Activated T-helper 17 cell treated with anti-CD3 and anti-CD28 coated beads, Interleukin-2, amount 50 U/mL, for 72 hours (primary cell): ENCODE measurements at regions not wholly inside any gene's neighbourhood (a gene's known extent, or its start where the extent isn't known, plus 50 kb on each side); places are given as distances from the start of the nearest gene placed in this dataset.
"Not testable (repeated sequence)": the region's sequence is repeated elsewhere in the genome, so short reads cannot be mapped to it uniquely, and the experiment has no call there.

Source experiments
- ATAC-seq: fragments of 150-1000 bp; cut with Tn5 transposase; replicated peaks from 2 replicates; pipeline ENCODE4 v1.10.0; 2021; ENCODE audit warnings: mild to moderate bottlenecking, moderate library complexity
- H3K27ac Mint-ChIP-seq: one replicate; pipeline ENCODE4 v1.8.0; 2022; ENCODE audit warnings: mixed read lengths
- H3K27me3 Mint-ChIP-seq: one replicate; pipeline ENCODE4 v1.8.0; 2022; ENCODE audit warnings: mixed read lengths
- H3K36me3 Mint-ChIP-seq: one replicate; pipeline ENCODE4 v1.8.0; 2022; ENCODE audit warnings: low read depth, mild to moderate bottlenecking, mixed read lengths
- H3K4me1 Mint-ChIP-seq: one replicate; pipeline ENCODE4 v1.8.0; 2022; ENCODE audit warnings: mixed read lengths
- H3K4me3 Mint-ChIP-seq: one replicate; pipeline ENCODE4 v1.8.0; 2022; ENCODE audit warnings: mild to moderate bottlenecking, mixed read lengths
- H3K9me3 Mint-ChIP-seq: one replicate; pipeline ENCODE4 v1.8.0; 2022; ENCODE audit warnings: mixed read lengths

DNA sequence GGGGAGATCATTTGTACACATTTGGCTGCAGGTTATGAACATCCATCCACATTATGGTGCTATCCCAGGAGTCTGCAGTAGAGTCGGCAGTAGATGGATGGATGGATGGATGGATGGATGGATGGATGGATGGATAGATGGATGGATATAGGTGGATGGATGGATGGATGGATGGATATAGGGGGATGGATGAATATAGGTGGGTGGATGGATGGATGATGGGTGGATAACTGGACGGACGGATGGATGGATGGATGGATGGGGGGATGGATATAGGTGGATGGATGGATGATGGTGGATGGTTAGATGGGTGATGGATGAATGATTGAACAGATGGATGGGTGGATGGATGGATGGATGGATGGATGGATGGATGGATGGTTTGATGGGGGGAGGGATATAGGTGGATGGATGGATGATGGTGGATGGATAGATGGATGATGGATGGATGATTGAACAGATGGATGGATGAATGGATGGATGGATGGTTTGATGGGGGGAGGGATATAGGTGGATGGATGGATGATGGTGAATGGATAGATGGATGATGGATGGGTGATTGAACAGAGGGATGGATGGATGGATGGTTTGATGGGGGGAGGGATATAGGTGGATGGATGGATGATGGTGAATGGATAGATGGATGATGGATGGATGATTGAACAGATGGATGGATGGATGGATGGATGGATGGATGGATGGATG, 65.3 kb upstream of the PRR5 start:
- H3K9me3 Mint-ChIP-seq, ATAC-seq, H3K36me3 Mint-ChIP-seq, H3K27ac Mint-ChIP-seq, H3K27me3 Mint-ChIP-seq, H3K4me3 Mint-ChIP-seq, H3K4me1 Mint-ChIP-seq: not testable (repeated sequence)

DNA sequence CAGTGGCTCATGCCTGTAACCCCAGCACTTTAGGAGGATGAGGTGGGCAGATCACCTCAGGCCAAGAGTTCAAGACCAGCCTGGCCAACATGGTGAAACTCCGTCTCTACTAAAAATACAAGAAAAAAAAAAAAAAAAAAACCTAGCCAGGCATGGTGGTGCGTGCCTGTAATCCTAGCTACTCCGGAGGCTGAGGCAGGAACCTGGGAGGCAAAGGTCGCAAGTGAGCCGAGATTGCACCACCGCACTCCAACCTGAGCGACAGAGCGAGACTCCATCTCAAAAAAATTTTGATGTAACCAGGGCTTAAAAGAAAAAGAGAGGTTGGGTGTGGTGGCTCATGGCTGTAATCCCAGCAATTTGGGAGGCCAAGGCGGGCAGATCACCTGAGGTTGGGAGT, 66.4 kb upstream of the PRR5 start:
- not testable (repeated sequence) for ATAC-seq, H3K9me3 Mint-ChIP-seq, H3K4me3 Mint-ChIP-seq, H3K27me3 Mint-ChIP-seq, H3K36me3 Mint-ChIP-seq, H3K27ac Mint-ChIP-seq, H3K4me1 Mint-ChIP-seq

DNA sequence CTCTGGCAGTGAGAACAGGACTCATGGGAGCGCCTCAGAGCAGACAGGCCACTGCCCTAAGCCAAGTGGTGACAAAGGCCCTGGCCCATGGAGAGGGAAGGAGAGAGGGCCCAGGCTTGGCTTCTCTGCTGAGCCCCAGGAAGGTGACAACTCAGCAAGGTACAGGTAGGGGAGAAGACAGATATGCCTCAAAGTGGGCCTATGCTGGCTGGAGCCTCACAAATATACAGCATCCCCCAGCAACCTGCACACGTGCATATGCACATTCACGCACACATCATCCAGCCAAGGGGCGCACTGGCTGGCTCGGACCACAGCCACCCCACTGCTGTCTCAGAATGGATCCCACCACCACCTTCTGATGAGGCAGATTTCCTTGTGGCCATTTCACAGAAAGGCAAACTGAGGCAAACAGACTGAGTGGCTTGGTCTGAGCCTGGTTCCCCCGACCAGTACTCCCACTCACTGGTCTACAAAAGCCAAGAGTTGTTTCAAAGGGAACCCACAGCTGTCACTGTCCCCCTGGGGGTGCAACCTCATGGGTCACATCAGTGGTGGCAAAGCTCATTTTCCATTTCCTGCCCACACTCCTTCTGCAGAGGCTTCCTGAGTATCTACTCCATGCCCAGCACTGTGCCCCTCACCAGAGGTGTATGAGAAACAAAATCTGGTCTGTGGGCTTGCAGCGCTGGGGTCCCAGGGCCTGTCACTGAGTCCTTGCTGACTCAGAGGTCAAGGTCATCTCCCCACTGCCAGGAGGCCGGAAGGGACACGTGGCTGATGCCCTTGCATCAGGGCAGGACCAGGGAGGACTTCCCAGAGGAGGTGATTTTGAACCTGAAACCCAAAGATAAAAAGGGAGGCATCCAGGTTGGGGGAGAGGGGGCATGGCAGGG, 67.3 kb upstream of the PRR5 start:
- H3K4me3 Mint-ChIP-seq: no peak overlapping the region
- peak; percentile 43 for ATAC-seq
- no peaks in the 10 kb centered on the region for H3K27me3 Mint-ChIP-seq
- H3K4me1 Mint-ChIP-seq: no peaks in the 10 kb centered on the region
- no peak overlapping the region for H3K27ac Mint-ChIP-seq
- no peaks in the 10 kb centered on the region for H3K9me3 Mint-ChIP-seq
- H3K36me3 Mint-ChIP-seq: no peaks in the 10 kb centered on the region

DNA sequence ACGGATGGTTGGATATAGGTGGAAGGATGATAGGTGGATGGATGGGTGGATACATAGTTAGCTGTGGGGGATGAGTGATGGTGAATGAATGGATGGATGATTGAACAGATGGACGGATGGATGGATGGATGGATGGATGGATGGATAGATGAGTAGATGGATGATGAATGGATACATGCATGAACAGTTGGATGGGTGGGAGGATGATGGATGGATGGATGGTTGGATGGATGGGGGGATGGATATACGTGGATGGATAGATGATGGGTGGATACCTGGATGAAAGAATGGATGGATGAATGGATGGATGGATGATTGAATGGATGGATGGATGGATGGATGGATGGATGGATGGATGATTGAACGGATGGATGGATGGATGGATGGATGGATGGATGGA, 68.4 kb upstream of the PRR5 start:
- Mint-ChIP-seq H3K27ac (no peak overlapping the region), H3K4me1 (no peaks in the 10 kb centered on the region), H3K4me3 (no peak overlapping the region), H3K36me3 (no peaks in the 10 kb centered on the region), H3K9me3 (no peaks in the 10 kb centered on the region), H3K27me3 (no peaks in the 10 kb centered on the region)
- ATAC-seq: no peak

DNA sequence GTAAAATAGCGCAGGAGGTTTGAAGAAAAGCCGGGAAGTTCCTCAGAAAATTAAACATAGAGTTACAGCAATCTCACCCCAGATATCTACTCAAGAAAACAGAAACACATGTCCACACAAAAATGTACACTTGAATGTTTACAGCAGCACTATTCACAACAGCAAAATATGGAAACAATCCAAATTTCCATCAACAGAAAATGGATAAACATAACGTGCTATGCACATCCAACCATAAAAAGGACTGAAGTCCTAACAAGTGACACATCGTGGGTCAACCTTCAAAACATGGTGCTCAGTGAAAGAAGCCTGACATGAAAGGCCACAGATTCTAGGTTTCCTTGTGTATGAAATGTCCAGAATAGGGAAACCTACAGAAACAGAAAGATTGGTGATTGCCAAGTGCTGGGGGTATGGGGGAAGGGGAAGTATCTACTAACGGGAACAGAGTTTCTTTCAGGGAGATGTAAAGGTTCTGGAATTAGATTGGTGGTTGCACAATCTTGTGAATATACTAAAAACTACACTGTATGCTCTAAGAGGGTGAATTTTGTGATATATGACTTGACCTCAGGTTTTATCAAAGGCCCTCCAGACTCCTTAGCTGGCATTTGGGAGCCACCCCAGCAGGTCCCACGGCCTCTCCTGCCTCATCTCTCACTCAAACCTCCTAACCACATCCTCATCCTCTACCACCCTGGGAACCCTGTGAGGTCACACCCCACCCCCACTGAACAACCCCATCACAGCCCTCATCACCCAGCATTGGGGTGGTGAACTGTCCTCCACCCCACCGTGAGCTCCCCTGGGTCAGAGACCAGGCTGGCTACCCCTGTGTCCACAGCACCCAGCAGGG, 69.2 kb upstream of the PRR5 start:
- no peaks in the 10 kb centered on the region for H3K36me3 Mint-ChIP-seq
- H3K4me3 Mint-ChIP-seq: no peak overlapping the region
- H3K27ac Mint-ChIP-seq: no peak overlapping the region
- ATAC-seq: no peak
- H3K4me1 Mint-ChIP-seq: no peaks in the 10 kb centered on the region
- no peaks in the 10 kb centered on the region for H3K27me3 Mint-ChIP-seq
- H3K9me3 Mint-ChIP-seq: no peaks in the 10 kb centered on the region

DNA sequence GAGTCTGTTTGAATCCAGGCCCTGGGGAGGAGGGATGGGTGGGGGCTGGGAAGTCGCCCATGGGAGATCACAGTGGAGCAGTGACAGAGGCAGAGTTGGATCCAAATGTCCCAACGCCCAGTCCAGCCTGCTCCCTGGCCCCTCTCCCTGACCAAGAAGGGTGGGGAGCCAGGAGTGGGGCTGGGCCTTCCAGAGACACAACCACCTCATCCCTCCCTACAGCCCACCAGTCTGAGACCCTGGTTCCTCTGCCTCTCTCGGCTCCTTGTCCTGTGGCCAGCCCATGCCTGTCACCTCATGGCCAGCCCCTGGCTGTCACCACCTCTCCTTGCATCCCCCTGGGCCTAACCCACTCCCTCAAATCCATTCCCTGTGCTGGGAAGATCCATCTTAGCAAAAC, 71.2 kb upstream of the PRR5 start:
- Mint-ChIP-seq H3K27me3 (no peaks in the 10 kb centered on the region), H3K4me1 (peaks cover 6% of the 10 kb centered on the region), H3K4me3 (no peak overlapping the region), H3K9me3 (no peaks in the 10 kb centered on the region), H3K27ac (no peak overlapping the region), H3K36me3 (no peaks in the 10 kb centered on the region)
- no peak for ATAC-seq

DNA sequence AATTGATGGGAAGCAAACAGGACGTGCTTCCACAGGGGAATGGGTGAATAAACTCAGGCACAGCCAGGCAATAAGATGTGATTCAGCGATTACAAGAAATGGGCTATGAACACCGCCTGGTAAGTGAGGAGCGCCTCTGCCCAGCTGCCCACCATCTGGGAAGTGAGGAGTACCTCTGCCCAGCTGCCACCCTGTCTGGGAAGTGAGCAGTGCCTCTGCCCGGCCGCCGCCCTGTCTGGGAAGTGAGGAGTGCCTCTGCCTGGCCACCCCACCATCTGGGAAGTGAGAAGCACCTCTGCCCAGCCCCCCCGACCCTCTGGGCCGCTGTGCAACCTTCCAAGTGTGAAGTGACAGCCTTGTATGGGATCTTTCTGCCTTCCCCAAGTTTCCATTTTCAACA, 73.2 kb upstream of the PRR5 start:
- Mint-ChIP-seq H3K4me3 (no peak overlapping the region), H3K27me3 (no peaks in the 10 kb centered on the region), H3K36me3 (no peaks in the 10 kb centered on the region), H3K9me3 (no peaks in the 10 kb centered on the region), H3K27ac (no peak overlapping the region), H3K4me1 (peaks cover 6% of the 10 kb centered on the region)
- no peak for ATAC-seq

DNA sequence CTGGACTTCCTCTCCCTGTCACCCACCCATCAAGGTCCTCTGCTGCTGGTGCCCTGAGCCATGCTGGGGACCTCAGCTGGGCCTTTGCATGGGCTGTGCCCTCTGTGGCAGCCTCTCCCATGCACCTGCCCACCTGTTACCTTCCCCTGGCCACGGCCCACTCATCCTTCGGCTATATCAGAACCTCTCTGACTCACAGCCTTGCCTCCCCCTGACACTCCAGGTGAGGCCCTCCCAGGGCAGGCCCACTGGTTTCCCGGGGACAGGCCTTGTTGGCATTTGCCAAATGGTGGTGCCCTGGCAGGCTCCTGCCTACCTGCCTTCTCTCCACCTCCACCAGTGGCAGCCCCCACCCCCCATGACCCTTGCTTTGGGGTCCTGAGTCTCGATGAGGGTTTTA, 73.7 kb upstream of the PRR5 start:
- no peak overlapping the region for H3K27ac Mint-ChIP-seq
- H3K36me3 Mint-ChIP-seq: no peaks in the 10 kb centered on the region
- H3K4me1 Mint-ChIP-seq: peaks cover 6% of the 10 kb centered on the region
- no peak for ATAC-seq
- H3K9me3 Mint-ChIP-seq: no peaks in the 10 kb centered on the region
- no peaks in the 10 kb centered on the region for H3K27me3 Mint-ChIP-seq
- no peak overlapping the region for H3K4me3 Mint-ChIP-seq

DNA sequence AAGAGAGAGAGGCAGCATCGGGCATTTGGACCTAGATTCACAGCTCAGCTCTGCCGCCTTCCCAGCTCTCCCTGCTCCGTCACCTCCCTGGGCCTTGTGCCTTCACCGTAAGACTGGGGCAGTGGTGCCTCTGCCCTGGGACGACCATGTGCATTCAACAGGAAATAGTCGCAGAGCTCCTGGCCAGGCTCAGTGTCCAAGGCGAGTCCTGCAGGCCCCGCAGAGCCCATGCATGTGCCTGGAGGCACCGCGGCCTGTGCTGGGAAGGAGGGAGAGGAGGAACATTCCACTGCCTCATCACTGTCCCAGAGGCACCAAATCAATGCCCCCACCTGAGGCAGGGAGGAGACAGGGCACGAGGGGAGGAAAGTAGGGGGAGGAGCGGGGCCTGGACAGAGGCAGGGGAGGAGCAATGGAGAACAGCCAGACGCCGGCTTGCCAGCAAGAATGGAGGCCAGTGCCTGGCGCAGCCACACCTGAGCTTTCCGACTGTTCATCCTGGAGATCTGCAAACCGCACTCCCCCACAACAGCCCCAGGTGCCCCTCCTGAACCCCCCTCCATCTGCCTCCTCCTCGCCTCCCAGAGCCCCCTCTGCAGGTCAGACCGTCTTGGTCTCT, 74.4 kb upstream of the PRR5 start:
- H3K4me1 Mint-ChIP-seq: peaks cover 6% of the 10 kb centered on the region
- H3K27me3 Mint-ChIP-seq: no peaks in the 10 kb centered on the region
- no peak for ATAC-seq
- no peaks in the 10 kb centered on the region for H3K36me3 Mint-ChIP-seq
- H3K9me3 Mint-ChIP-seq: no peaks in the 10 kb centered on the region
- H3K4me3 Mint-ChIP-seq: no peak overlapping the region
- no peak overlapping the region for H3K27ac Mint-ChIP-seq

DNA sequence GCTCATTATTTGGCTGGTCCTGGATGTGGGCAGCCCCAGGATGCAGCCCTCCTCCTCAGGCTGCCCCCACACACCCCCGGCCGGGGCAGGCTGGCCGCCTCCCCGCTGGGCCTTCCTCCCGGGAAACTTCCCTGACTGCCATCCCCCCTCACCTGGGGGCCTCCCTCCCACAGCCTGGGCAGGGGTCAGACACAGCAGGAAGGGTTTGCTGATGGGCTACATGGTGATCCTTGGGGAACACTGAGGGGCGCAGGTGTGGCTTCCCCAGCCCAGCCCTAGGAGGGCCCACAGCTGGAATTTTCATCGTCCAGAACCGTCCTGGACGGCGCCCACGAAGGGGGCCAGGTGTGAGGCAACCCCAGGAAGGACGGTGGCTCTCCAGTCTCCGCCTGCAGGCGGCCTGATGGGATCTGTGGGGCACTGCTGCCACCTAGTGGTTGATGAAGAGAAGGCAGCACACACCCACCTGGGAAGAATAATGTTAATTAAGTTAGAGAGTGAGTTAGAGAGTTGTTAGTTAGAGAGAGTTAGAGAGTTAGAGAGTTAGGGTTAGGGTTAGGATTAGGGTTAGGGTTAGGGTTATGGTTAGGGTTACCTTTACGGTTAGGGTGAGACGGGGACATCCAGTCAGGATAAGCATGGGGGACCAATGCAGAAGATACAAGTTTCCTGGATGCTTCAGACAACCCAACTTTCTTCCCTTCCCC, 75.9 kb upstream of the PRR5 start:
- peak; percentile 82 for ATAC-seq
- H3K4me1 Mint-ChIP-seq: peaks cover 6% of the 10 kb centered on the region
- no peaks in the 10 kb centered on the region for H3K27me3 Mint-ChIP-seq
- H3K27ac Mint-ChIP-seq: no peak overlapping the region
- H3K9me3 Mint-ChIP-seq: no peaks in the 10 kb centered on the region
- H3K36me3 Mint-ChIP-seq: no peaks in the 10 kb centered on the region
- no peak overlapping the region for H3K4me3 Mint-ChIP-seq

DNA sequence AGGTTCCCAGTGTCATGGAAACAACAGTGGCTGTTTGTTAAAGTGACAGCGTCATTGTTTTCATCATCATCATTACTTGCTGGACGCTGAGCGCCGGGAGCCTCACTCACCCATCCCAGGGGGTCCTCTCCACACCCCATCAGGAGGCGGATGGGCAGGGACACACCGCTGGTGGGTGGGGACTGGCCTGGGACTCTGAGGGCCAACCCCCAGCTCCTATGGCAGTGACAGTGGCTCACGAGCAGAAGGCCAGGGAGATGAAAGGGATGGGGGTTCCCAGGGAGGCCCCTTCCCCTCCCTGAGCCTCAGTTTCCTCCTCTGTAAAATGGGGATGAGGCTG, 76.6 kb upstream of the PRR5 start:
- H3K4me1 Mint-ChIP-seq: peaks cover 6% of the 10 kb centered on the region
- H3K27ac Mint-ChIP-seq: no peak overlapping the region
- no peaks in the 10 kb centered on the region for H3K36me3 Mint-ChIP-seq
- H3K9me3 Mint-ChIP-seq: no peaks in the 10 kb centered on the region
- no peaks in the 10 kb centered on the region for H3K27me3 Mint-ChIP-seq
- no peak overlapping the region for H3K4me3 Mint-ChIP-seq
- ATAC-seq: no peak

DNA sequence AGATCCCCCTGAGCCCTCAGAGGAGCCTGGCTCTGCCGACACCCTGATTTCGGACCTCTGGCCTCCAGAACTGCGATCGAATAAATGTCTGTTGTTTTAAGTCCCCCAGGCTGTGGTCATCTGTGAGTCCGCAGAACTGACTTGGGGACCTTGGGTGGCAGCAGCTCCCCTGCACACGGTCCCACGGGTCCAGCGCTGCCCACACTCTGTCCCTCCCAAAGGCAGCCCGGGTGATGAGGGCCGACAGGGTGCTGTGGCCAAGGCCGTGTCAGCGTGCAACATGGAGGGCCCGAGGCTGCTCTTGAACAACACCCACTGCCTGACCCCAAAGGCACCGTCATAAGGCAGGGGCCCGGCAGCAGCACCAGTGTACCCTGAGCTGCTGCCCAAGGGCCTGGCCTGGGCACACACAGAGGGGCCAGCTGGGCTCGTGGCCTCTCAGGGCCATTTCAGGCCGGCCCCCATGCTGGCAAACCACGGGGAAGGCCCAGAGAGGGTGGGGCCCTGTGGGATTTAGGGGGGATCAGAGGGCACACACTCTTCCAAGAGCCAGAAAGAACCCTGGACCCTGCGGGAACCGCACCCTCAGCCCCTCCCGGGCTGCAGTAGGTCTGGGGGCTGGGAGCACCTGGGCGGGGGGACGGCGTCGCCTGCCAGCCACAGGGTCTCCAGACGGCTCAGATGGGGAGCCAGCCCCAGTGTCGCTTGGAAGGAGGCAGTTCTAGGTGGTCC, 77.1 kb upstream of the PRR5 start:
- Mint-ChIP-seq H3K27ac (no peak overlapping the region), H3K27me3 (no peaks in the 10 kb centered on the region), H3K4me1 (peaks cover 6% of the 10 kb centered on the region), H3K36me3 (no peaks in the 10 kb centered on the region), H3K9me3 (no peaks in the 10 kb centered on the region), H3K4me3 (no peak overlapping the region)
- no peak for ATAC-seq

DNA sequence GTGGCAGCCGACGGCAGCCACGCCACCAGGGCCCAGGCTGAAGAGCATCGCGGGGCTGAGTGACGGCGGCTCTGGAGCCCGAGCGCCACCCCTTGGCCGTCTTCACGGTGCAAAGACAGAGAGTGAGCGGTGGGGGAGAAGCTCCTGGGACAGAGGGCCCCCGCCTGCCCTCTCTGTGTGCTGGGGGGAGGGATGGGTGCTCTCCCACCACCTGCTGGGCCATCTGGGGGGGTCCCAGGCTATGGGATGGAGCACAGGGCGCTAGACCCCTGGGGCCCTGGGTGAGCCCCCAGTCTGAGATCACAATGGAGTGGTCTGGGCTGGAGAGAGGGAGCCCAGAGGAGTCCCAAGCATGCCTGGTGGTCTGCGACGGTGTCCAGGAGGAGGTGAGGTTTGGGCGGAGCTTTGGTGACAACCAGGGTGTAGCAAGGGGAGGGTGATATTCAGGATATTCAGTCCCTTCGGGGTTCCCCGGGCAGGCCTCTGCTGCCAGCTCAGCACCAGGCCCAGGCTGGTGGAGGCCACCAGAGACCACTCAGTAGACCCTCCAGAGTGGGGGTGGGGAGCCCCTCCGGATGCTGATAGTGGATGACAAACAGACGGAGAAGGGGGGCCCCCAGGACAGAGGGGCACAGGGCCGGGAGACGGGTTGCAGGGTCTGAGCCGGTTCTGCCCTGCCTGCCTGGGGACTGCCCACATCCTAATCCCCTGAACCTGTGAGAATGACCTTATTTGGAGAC, 78.1 kb upstream of the PRR5 start:
- Mint-ChIP-seq H3K27ac (peak overlapping the region; percentile 19), H3K27me3 (no peaks in the 10 kb centered on the region), H3K36me3 (no peaks in the 10 kb centered on the region), H3K9me3 (no peaks in the 10 kb centered on the region), H3K4me3 (no peak overlapping the region), H3K4me1 (peaks cover 6% of the 10 kb centered on the region)
- ATAC-seq: no peak
